ENCODE measurements at regions not wholly inside any gene's neighbourhood (a gene's known extent, or its start where the extent isn't known, plus 50 kb on each side); places are given as distances from the start of the nearest gene placed in this dataset.

DNA sequence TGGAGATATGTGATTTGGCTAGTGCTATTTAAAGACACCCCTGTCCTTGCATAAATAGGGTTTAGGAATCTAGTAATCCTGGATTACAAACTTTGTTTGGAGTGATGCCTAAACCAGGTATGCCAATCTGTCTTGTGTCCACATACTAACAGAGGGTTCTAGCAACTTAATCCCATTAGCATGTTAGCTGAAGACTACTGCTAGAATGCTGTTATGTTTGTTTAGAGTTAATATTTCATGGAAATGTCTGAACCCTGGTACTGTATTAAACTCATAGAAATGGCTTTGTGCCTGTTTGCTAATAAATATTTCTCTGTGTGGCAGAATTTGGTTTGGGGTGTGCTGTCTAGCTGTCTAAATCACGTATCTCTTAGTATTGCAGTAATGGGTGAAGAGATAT, 150.8 kb downstream of the PFKFB3 start:
- no peaks in the 10 kb centered on the region for H3K4me1 ChIP-seq (replicated peaks in 1 of 4; ENCODE audit: control insufficient read depth in 3 of 4, insufficient read depth in 4 of 4, low read length in 3 of 4)
- no peak overlapping the region for H2AK5ac ChIP-seq (ENCODE audit: low read depth, low read length)
- POLR2A ChIA-PET (ENCODE audit: partially characterized antibody) = interaction anchor here (0.6 kb wide), 1 partner anchor 47 kb away, joined by 4 read pairs; no protein-coding TSS in a partner anchor
- DNase-seq (ENCODE audit: low read depth in 1 of 2, low spot score in 2 of 2) = no peak
- H3K79me2 ChIP-seq (ENCODE audit: control insufficient read depth in 1 of 2, insufficient read depth in 2 of 2, low read length in 2 of 2) = no peaks in the 10 kb centered on the region
- H4K20me1 ChIP-seq (replicated peaks in 1 of 2; ENCODE audit: control insufficient read depth in 1 of 2, insufficient read depth in 2 of 2, low read length in 2 of 2) = no peaks in the 10 kb centered on the region
- no peaks in the 10 kb centered on the region for H3K79me1 ChIP-seq (ENCODE audit: low read depth, low read length)
- H3K27ac ChIP-seq (ENCODE audit: low read depth, low read length) = no peak overlapping the region
- H3K56ac ChIP-seq (replicated peaks; ENCODE audit: insufficient read length, low read depth, low read length) = no peak overlapping the region
- no peak overlapping the region for H2BK20ac ChIP-seq (ENCODE audit: low read length)
- no peak overlapping the region for H4K5ac ChIP-seq (ENCODE audit: insufficient read length, low read depth, low read length)
- H3K18ac ChIP-seq (ENCODE audit: extremely low read depth, low read length) = no peak overlapping the region
- H4K8ac ChIP-seq (ENCODE audit: extremely low read depth, insufficient read depth, low read length) = no peak overlapping the region
- CTCF ChIA-PET (ENCODE audit: partially characterized antibody) = interaction anchor here (1.0 to 1.1 kb wide), 2 partner anchors 13 to 57 kb away, joined by 3 to 4 read pairs; no protein-coding TSS in a partner anchor
- H4K91ac ChIP-seq (replicated peaks; ENCODE audit: insufficient read length, low read length) = no peak overlapping the region
- no peak overlapping the region for H3K9ac ChIP-seq (replicated peaks in 1 of 4; ENCODE audit: extremely low read depth in 1 of 4, low read depth in 3 of 4, low read length in 3 of 4)
- peaks cover 2% of the 10 kb centered on the region; the same call in 1 of the 2 replicates for H3K23me2 ChIP-seq (ENCODE audit: low read depth, low read length)
- H2BK12ac ChIP-seq (ENCODE audit: low read depth, low read length) = no peak overlapping the region
- H3K4me2 ChIP-seq (ENCODE audit: insufficient read depth in 1 of 2, low read depth in 2 of 2, low read length in 2 of 2) = no peak overlapping the region
- 97% methylated on average over 1 of the region's 1 CpG; no CpG with 5 or more reads in 1 of the 2 experiments for WGBS, 2 experiments (ENCODE audit: extremely low coverage in 1 of 2, insufficient coverage in 1 of 2, insufficient read length in 1 of 2, insufficient replicate concordance in 2 of 2, low coverage in 1 of 2, low lambda C conversion rate in 2 of 2, missing lambda C conversion rate in 1 of 2)
- H2BK5ac ChIP-seq (ENCODE audit: low read depth, low read length) = no peak overlapping the region
- no peak overlapping the region for H2BK15ac ChIP-seq (ENCODE audit: low read length)
- H3K23ac ChIP-seq (ENCODE audit: insufficient read length) = no peak overlapping the region
- H2AFZ ChIP-seq (ENCODE audit: low read length) = no peak overlapping the region
- peaks cover 0 to 4% of the 10 kb centered on the region in 2 experiments; a peak in 1 of 4 replicates for H3K9me3 ChIP-seq (ENCODE audit: insufficient read depth in 2 of 2, low read depth in 1 of 2, low read length in 1 of 2)
- no peak for FAIRE-seq
- no peak overlapping the region for H3K4me3 ChIP-seq (ENCODE audit: extremely low read depth in 1 of 4, insufficient read depth in 2 of 4, low read depth in 3 of 4, low read length in 4 of 4)
- H3K36me3 ChIP-seq (ENCODE audit: control insufficient read depth in 2 of 4, insufficient read depth in 4 of 4, low read length in 3 of 4) = no peaks in the 10 kb centered on the region; a peak in 1 of 8 replicates
- H3K14ac ChIP-seq (ENCODE audit: insufficient read length) = no peak overlapping the region
- no peak overlapping the region for H3K4ac ChIP-seq (replicated peaks; ENCODE audit: insufficient read length, low read depth, low read length)
- no peaks in the 10 kb centered on the region for H3K27me3 ChIP-seq (replicated peaks in 1 of 4; ENCODE audit: control insufficient read depth in 3 of 4, extremely low read depth in 1 of 4, insufficient read depth in 3 of 4, low read length in 3 of 4)
- no peak overlapping the region for H2BK120ac ChIP-seq (replicated peaks; ENCODE audit: low read depth, low read length)
- TF ChIP-seq TAF7 (optimal IDR thresholded peaks at IDR 0.05; ENCODE audit: borderline replicate concordance, low read depth, low read length) (no peak), SIRT6 (IDR thresholded peaks at IDR 0.05; ENCODE audit: low read length) (no peak), SIN3A (conservative IDR thresholded peaks at IDR 0.05 in 1 of 2, IDR thresholded peaks at IDR 0.05 in 1 of 2; ENCODE audit: low read depth in 1 of 2, low read length in 2 of 2) (no peak), MAFK (IDR thresholded peaks at IDR 0.05; ENCODE audit: low read depth, low read length) (no peak), CEBPB (IDR thresholded peaks at IDR 0.05; ENCODE audit: low read depth, low read length) (no peak), RBBP5 (IDR thresholded peaks at IDR 0.05; ENCODE audit: borderline replicate concordance, low read depth, low read length) (no peak), YY1 (IDR thresholded peaks at IDR 0.05; ENCODE audit: low read depth, low read length) (no peak), CTCF (IDR thresholded peaks at IDR 0.05; ENCODE audit: control extremely low read depth in 1 of 3, insufficient read depth in 1 of 3, low read depth in 1 of 3, low read length in 3 of 3) (no peak), KDM4A (IDR thresholded peaks at IDR 0.05; ENCODE audit: low read depth, low read length, severe bottlenecking) (no peak)
- TF ChIP-seq, protein P1, sequence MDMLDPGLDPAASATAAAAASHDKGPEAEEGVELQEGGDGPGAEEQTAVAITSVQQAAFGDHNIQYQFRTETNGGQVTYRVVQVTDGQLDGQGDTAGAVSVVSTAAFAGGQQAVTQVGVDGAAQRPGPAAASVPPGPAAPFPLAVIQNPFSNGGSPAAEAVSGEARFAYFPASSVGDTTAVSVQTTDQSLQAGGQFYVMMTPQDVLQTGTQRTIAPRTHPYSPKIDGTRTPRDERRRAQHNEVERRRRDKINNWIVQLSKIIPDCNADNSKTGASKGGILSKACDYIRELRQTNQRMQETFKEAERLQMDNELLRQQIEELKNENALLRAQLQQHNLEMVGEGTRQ (IDR thresholded peaks at IDR 0.05; ENCODE audit: low read length) = no peak

Data from H1 (cell line).